ENCODE measurements at regions not wholly inside any gene's neighbourhood (a gene's known extent, or its start where the extent isn't known, plus 50 kb on each side); places are given as distances from the start of the nearest gene placed in this dataset.

- no peak for DNase-seq
Measured at GRCh38 chr2:145085612-145086011, 565.7 kb upstream of the ZEB2 start.

GRCh38 chr2:145080426-145080825, 560.5 kb upstream of the ZEB2 start:
- DNase-seq, result no peak

GRCh38 chr2:145079641-145080040, 559.7 kb upstream of the ZEB2 start:
- DNase-seq, result no peak

GRCh38 chr2:145078923-145079322, 559.0 kb upstream of the ZEB2 start:
- DNase-seq, result no peak

- no peak for DNase-seq
Measured at GRCh38 chr2:145076085-145076484, 556.2 kb upstream of the ZEB2 start.

- no peak for DNase-seq
Measured at GRCh38 chr2:145075454-145076062, 555.6 kb upstream of the ZEB2 start.

- DNase-seq, result no peak
Measured at GRCh38 chr2:145070703-145071102, 550.8 kb upstream of the ZEB2 start.

- no peak for DNase-seq
Measured at GRCh38 chr2:145068509-145068908, 548.6 kb upstream of the ZEB2 start.

- DNase-seq, result no peak
Measured at GRCh38 chr2:145067549-145068030, 547.7 kb upstream of the ZEB2 start.

GRCh38 chr2:145066856-145067548, 547.1 kb upstream of the ZEB2 start:
- no peak for DNase-seq

GRCh38 chr2:145066151-145066661, 546.3 kb upstream of the ZEB2 start:
- DNase-seq, result no peak

GRCh38 chr2:145065342-145065741, 545.4 kb upstream of the ZEB2 start:
- no peak for DNase-seq

- no peak for DNase-seq
Measured at GRCh38 chr2:145064511-145064910, 544.6 kb upstream of the ZEB2 start.

GRCh38 chr2:145060876-145061275, 541.0 kb upstream of the ZEB2 start:
- DNase-seq, result no peak

GRCh38 chr2:145059914-145060313, 540.0 kb upstream of the ZEB2 start:
- DNase-seq, result no peak

- no peak for DNase-seq
Measured at GRCh38 chr2:145059343-145059742, 539.4 kb upstream of the ZEB2 start.

GRCh38 chr2:145058457-145058856, 538.5 kb upstream of the ZEB2 start:
- no peak for DNase-seq

- DNase-seq, result no peak
Measured at GRCh38 chr2:145055651-145056050, 535.7 kb upstream of the ZEB2 start.

GRCh38 chr2:145050134-145050533, 530.2 kb upstream of the ZEB2 start:
- no peak for DNase-seq

GRCh38 chr2:145049475-145049874, 529.6 kb upstream of the ZEB2 start:
- DNase-seq, result no peak

GRCh38 chr2:145047554-145047953, 527.6 kb upstream of the ZEB2 start:
- DNase-seq, result no peak

- no peak for DNase-seq
Measured at GRCh38 chr2:145044491-145044890, 524.6 kb upstream of the ZEB2 start.

- DNase-seq, result no peak
Measured at GRCh38 chr2:145043399-145043834, 523.5 kb upstream of the ZEB2 start.

GRCh38 chr2:145041706-145042105, 521.8 kb upstream of the ZEB2 start:
- DNase-seq, result no peak

Data from GOT3 (cell line).